GM12891 (cell line): ENCODE measurements at regions not wholly inside any gene's neighbourhood (a gene's known extent, or its start where the extent isn't known, plus 50 kb on each side); places are given as distances from the start of the nearest gene placed in this dataset.
A peak's percentile ranks its signal among the peaks of the same experiment; 100 is the strongest.

Source experiments
- DNase-seq: peaks from one replicate; pipeline ENCODE4 v3.0.0; 2011; ENCODE audit warnings: low spot score; ENCODE audit not compliant: insufficient read length
- FAIRE-seq: peaks from 2 replicates; lab custom pipeline; 2011; peaks lifted over from hg19 to GRCh38; lab: Jason Lieb, UNC
- PAX5 ChIP-seq: IDR thresholded peaks from 2 replicates; pipeline ENCODE4 v1.6.1; 2011; ENCODE audit warnings: low read length, moderate library complexity, mild to moderate bottlenecking; ENCODE audit not compliant: insufficient read depth, severe bottlenecking
- POLR2A ChIP-seq: IDR thresholded peaks from 2 replicates; pipeline ENCODE4 v1.6.1; 2011; ENCODE audit warnings: low read depth, low read length, control low read depth
- POLR2AphosphoS5 ChIP-seq: IDR thresholded peaks from 2 replicates; pipeline ENCODE4 v1.6.1; 2011; ENCODE audit warnings: low read depth, low read length, control low read depth
- POU2F2 ChIP-seq: IDR thresholded peaks from 2 replicates; pipeline ENCODE4 v1.6.1; 2011; ENCODE audit warnings: low read depth, mild to moderate bottlenecking, control low read depth, low read length, moderate library complexity
- SPI1 ChIP-seq: IDR thresholded peaks from 2 replicates; pipeline ENCODE4 v1.6.1; 2011; ENCODE audit warnings: low read depth, low read length, control low read depth
- TAF1 ChIP-seq: IDR thresholded peaks from 2 replicates; pipeline ENCODE4 v1.6.1; 2011; ENCODE audit warnings: low read depth, low read length, control low read depth

DNA sequence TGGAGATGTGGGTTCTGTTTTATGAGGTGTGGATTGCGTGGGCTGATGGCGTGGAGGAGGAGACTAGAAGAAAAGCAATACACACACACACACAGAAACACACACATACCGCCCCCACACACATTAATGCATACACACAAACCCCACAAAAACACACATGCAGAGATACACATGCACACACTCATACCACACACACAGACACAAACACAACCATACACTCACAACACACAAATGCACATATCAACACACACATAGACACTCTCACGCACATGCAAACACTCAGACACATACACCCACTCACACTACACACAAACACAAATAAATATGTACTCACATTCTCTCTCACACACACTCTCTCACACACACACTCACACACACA lies 75.7 kb upstream of the UBL3 start:
- FAIRE-seq = no peak

DNA sequence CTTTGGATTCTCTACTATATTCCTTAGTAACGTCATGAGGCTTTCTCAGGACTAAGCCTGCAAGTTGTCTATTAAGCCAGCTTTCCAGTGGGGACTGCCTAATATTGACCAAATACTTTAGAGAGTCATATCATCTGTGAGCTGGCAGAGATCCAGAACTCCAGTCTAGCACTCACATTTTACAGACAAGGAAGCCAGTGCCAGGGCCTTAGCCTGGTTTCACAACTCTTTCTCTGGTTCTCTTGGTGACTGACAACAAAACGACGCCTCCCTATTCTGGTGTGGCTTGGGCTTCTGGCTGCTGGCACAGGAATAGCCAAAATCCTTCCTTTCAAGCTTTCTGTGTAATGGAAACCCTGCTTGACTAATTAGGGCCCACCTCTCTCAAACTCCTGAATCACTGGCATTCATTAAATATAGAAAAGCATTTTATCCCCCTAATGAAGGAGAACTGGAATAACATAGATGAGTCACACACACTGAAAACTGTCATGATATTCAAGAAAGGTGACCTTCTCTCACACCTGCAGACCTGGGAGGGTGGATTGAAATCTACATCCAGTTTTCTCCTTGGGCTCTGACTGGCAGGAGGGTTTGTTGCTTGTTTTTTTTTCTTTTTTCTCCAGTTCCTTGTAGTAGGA lies 75.2 kb upstream of the UBL3 start:
- DNase-seq = no peak

More for the DNA sequence above, 75.7 kb upstream of the UBL3 start:
- no peak for TF ChIP-seq PAX5
- TF ChIP-seq POLR2AphosphoS5 = no peak
- no peak for TF ChIP-seq SPI1
- no peak for TF ChIP-seq TAF1
- TF ChIP-seq POU2F2 = no peak
- TF ChIP-seq POLR2A = no peak
- no peak for DNase-seq

DNA sequence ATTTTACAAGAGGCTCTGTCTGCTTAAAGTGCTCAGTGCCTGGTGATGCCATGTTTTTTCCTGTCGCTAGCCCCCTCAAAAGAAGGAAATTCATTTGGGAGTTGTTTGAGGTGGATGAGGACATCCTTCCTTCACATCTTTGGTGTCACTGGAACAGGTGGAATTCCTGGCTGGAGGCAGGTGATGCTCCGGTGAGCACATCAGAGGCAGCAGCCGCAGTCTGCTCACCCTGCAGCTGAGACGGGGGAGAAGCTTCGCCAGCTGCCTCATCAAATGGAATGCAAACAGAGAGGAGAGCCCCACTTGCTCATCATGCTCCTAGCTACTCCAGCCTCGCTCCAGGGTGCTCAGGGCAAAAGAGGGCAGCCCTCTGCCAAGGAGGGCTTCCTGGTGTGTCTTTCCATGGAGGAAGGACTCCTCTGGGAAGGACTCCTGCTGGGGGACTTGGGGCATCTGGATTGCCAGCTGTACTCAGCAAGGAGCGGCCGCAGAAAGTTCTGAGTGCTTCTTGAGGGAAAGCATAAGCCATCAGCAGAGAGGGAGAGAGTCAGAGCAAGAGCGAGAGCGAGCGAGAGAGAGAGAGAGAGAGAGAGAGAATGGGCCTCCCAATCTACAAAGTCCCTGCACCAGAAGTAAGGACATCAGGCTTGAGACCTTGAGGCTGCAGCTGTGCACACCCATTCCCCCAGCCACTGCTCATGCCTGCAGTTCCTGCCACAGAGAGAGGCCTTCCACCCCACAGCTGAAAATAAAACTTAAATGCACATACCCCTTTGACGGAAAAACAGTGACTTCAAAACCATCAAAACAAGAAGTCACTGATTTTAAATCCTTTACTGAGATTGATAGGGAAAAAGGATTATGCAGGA lies 74.3 kb upstream of the UBL3 start:
- DNase-seq (no peak), FAIRE-seq (no peak)

More for the DNA sequence above, 75.2 kb upstream of the UBL3 start:
- FAIRE-seq = no peak
- TF ChIP-seq TAF1 = no peak
- TF ChIP-seq SPI1 = no peak
- TF ChIP-seq POLR2AphosphoS5 = no peak
- TF ChIP-seq POU2F2 = no peak
- TF ChIP-seq POLR2A = no peak

DNA sequence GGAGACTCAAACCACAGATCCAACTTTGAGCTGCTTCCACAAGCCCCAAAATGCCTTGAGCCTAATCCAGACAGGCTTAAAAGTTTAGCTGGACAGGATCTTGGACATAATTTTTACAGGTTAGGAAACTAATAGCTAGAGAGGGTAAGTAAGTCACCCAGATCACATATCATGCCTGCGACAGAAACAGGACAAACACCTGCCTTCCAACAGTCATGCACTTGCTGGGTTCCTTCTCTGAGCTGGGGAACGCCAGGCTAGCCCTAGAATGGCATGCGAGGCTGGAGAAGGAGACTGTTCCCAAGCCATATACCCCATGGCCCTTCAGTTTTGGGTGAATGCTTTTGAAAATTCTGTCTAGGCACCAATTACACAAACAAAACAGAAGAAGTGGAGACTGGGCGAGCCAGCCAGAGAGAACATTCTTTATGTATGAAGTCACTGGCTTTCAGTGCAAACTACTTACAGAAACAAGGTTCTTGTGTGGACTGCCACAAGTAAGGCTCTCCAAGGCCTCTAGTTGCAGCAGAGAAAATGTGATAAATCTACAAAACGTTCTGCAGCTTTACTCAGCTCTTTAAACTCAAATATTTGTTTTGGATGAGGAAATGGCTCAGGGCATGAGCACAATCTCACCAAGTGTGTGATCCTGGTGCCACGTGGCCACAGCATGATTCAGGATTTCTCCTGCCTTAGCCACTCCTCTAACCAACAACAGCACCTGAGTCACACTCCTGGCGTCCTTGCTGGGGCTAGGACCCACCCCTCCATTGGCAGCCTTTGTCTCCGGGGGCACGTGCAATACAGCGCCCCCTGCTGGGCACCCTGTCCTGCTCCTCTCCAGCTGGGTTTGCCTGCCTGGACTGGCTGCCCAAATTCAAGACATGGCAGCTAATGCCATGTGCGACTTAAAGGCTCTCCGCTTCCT lies 73.4 kb upstream of the UBL3 start:
- FAIRE-seq = no peak
- peak; percentile 47 for DNase-seq
- TF ChIP-seq PAX5 = no peak
- TF ChIP-seq POU2F2 = no peak
- no peak for TF ChIP-seq SPI1
- no peak for TF ChIP-seq POLR2AphosphoS5
- TF ChIP-seq POLR2A = no peak
- no peak for TF ChIP-seq TAF1

More for the DNA sequence above, 74.3 kb upstream of the UBL3 start:
- TF ChIP-seq POLR2AphosphoS5 (no peak), SPI1 (no peak), TAF1 (no peak), PAX5 (no peak), POU2F2 (no peak), POLR2A (no peak)

GRCh38 chr13:29922896-29923295 lies 72.5 kb upstream of the UBL3 start:
- FAIRE-seq (no peak), DNase-seq (no peak)
- no peak for TF ChIP-seq POLR2AphosphoS5
- TF ChIP-seq TAF1 = no peak
- no peak for TF ChIP-seq POLR2A
- no peak for TF ChIP-seq POU2F2

DNA sequence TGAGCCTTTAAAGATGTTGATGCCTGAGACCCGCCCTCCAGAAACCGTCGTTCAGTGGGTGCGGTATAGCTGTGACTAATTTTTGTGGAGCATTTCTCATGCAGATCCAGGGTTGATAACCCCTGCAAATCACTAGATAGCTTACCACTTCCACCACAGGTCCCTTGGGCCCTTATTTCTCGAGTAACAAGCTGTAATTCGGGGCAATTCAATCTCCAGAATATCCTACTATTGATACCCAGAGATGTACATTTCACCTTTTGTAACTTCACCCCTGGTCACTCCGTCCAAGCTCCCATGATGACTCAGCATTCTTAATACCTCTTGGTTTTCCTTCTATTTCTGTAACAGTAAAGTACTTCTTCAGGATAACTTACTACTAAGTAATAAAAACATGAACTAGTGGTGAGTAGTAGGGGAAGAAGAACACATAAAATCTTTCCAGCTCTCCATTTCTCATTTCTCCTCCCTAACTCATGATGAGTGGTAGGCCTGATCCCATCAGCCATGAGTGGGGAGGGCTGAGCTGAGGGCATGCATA lies 71.9 kb upstream of the UBL3 start:
- DNase-seq (no peak), FAIRE-seq (no peak)
- TF ChIP-seq TAF1 (no peak), POU2F2 (no peak), POLR2A (no peak)

- no peak for FAIRE-seq
- TF ChIP-seq PAX5 (no peak), POU2F2 (no peak), POLR2A (no peak), SPI1 (no peak), POLR2AphosphoS5 (no peak)
Observed at GRCh38 chr13:29921542-29921941, 71.1 kb upstream of the UBL3 start.

DNA sequence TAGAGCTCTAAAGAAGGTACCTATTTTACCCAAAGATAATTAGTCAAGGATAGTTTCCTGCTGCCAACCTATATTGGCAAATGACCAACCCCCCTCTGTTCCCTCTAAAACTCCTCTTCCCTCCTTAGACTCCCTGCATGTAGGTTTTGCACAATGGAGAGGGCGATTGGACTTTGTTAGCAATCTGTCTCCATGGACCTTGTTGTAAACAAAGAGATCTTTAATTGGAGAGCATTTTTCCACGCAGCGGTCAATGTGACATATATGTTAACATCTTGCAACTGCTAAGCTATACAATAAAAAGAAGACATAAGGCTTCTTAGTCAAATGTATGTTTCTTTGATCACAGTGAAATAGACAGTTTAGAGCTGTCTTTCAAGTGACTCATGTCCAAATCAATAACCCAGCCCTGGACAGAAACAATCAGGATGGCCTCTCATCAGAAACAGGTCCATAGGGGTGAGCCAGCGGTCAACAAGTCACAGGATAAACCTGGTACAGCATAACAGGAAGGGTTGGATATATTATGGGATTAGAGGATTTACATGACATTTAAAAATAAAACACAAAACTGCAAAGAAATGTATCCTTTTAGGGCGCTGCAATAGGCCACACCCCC lies 69.7 kb upstream of the UBL3 start:
- FAIRE-seq = no peak
- DNase-seq = no peak
- no peak for TF ChIP-seq POLR2A
- no peak for TF ChIP-seq POU2F2
- no peak for TF ChIP-seq POLR2AphosphoS5
- TF ChIP-seq TAF1 = no peak

More at GRCh38 chr13:29921542-29921941, 71.1 kb upstream of the UBL3 start:
- no peak for DNase-seq

DNA sequence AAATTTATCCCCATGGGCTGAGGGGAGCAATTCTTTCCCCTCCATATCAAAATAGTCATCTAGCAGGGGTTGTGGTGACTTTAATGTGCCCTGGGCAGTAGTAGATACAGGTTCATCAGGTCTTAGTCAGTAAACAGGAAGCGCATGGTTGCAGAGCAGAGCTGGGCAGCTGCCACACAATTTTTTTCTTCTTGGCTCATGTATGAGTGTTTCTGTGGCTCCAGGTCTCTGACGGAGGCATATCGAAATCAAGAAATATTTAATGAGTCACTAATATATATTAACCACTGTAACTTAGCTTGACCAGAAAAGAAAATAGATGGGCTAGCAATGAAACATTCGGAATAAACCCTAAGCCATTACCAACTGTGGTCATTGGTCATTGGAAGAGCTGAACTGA lies 68.4 kb upstream of the UBL3 start:
- no peak for DNase-seq
- no peak for FAIRE-seq
- TF ChIP-seq SPI1 = no peak
- TF ChIP-seq POLR2AphosphoS5 = no peak
- no peak for TF ChIP-seq POLR2A
- TF ChIP-seq POU2F2 = no peak
- TF ChIP-seq TAF1 = no peak
- no peak for TF ChIP-seq PAX5
